Calu3 (cell line): ENCODE measurements at regions not wholly inside any gene's neighbourhood (a gene's known extent, or its start where the extent isn't known, plus 50 kb on each side); places are given as distances from the start of the nearest gene placed in this dataset.

Experiments used
- BruUV-seq: library from RNA; stranded (reverse); fragments of 400-500 nt; replicated peaks from 2 replicates; lab custom pipeline; 2021; lab: Mats Ljungman, UMichigan
- CTCF ChIA-PET: fragments of 300-600 bp; sonication (Branson Sonifier 250); formaldehyde crosslinking; loops from one replicate; lab custom pipeline; 2022; ENCODE audit warnings: antibody characterized with exemption; lab: Charles Lee
- DNase-seq: peaks from one replicate; pipeline ENCODE4 v3.0.0; 2022
- H3K27ac Mint-ChIP-seq: one replicate; pipeline ENCODE4 v1.8.0; 2022; ENCODE audit warnings: mixed read lengths; ENCODE audit not compliant: unreplicated experiment
- H3K27me3 Mint-ChIP-seq: one replicate; pipeline ENCODE4 v1.8.0; 2022; ENCODE audit warnings: mixed read lengths; ENCODE audit not compliant: unreplicated experiment
- H3K36me3 Mint-ChIP-seq: one replicate; pipeline ENCODE4 v1.8.0; 2022; ENCODE audit warnings: mild to moderate bottlenecking, moderate library complexity, mixed read lengths; ENCODE audit not compliant: insufficient read depth, unreplicated experiment
- H3K4me1 Mint-ChIP-seq: one replicate; pipeline ENCODE4 v1.8.0; 2022; ENCODE audit warnings: mild to moderate bottlenecking, low read depth, mixed read lengths; ENCODE audit not compliant: unreplicated experiment
- H3K4me3 Mint-ChIP-seq: one replicate; pipeline ENCODE4 v1.8.0; 2022; ENCODE audit warnings: mild to moderate bottlenecking, low read depth, moderate library complexity, mixed read lengths; ENCODE audit not compliant: unreplicated experiment
- H3K9me3 Mint-ChIP-seq: one replicate; pipeline ENCODE4 v1.8.0; 2022; ENCODE audit warnings: low read depth, mixed read lengths; ENCODE audit not compliant: unreplicated experiment
- CTCF ChIP-seq: fragments of 200-600 bp; IDR thresholded peaks from one replicate; pipeline ENCODE4 v1.8.0; 2022; ENCODE audit warnings: antibody characterized with exemption; ENCODE audit not compliant: unreplicated experiment
- intact Hi-C: fragments of 100-400 bp; cut with micrococcal nuclease; formaldehyde crosslinking; loops from one replicate; pipeline ENCODE4 v1.10.0; 2022; ENCODE audit not compliant: unreplicated experiment

DNA sequence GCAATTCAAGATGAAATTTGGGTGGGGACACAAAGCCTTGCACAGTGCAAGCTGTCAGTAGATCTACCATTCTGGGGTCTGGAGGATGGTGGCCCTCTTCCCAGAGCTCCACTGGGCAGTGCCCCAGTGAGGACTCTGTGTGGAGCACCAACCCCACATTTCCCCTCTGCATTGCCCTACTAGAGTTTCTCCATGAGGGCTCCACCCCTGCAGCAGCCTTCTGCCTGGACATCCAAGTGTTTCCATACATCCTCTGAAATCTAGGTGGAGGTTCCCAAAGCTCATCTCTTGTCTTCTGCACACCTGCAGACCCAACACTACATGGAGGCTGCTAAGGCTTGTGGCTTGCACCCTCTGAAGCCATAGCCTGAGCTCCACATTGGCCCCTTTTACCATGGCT lies 402.3 kb downstream of the RAB28 start:
- no peak for TF ChIP-seq CTCF
- H3K27me3 Mint-ChIP-seq: no peaks in the 10 kb centered on the region
- intact Hi-C loops: no loop called here
- CTCF ChIA-PET: no interaction called here
- peaks cover 7% of the 10 kb centered on the region for H3K9me3 Mint-ChIP-seq
- H3K4me1 Mint-ChIP-seq: no peaks in the 10 kb centered on the region
- no peak overlapping the region for H3K4me3 Mint-ChIP-seq
- H3K27ac Mint-ChIP-seq: no peak overlapping the region
- no TSS peak for BruUV-seq
- no peak for DNase-seq
- no peaks in the 10 kb centered on the region for H3K36me3 Mint-ChIP-seq

- no peaks in the 10 kb centered on the region for H3K4me1 Mint-ChIP-seq
- no peak overlapping the region for H3K27ac Mint-ChIP-seq
- no TSS peak for BruUV-seq
- peaks cover 15% of the 10 kb centered on the region for H3K9me3 Mint-ChIP-seq
- no peak for DNase-seq
- H3K27me3 Mint-ChIP-seq: no peaks in the 10 kb centered on the region
- intact Hi-C loops: no loop called here
- TF ChIP-seq CTCF: no peak
- H3K36me3 Mint-ChIP-seq: no peaks in the 10 kb centered on the region
- CTCF ChIA-PET: no interaction called here
- no peak overlapping the region for H3K4me3 Mint-ChIP-seq
Measured at GRCh38 chr4:13067077-13067476, 417.1 kb downstream of the RAB28 start.

GRCh38 chr4:13059019-13059418 lies 425.1 kb downstream of the RAB28 start:
- no peaks in the 10 kb centered on the region for H3K27me3 Mint-ChIP-seq
- H3K4me3 Mint-ChIP-seq: no peak overlapping the region
- no peak overlapping the region for H3K27ac Mint-ChIP-seq
- BruUV-seq: no TSS peak
- H3K4me1 Mint-ChIP-seq: no peaks in the 10 kb centered on the region
- no peaks in the 10 kb centered on the region for H3K36me3 Mint-ChIP-seq
- no peak for TF ChIP-seq CTCF
- no peak for DNase-seq
- peaks cover 10% of the 10 kb centered on the region for H3K9me3 Mint-ChIP-seq
- CTCF ChIA-PET: no interaction called here
- intact Hi-C loops: no loop called here

DNA sequence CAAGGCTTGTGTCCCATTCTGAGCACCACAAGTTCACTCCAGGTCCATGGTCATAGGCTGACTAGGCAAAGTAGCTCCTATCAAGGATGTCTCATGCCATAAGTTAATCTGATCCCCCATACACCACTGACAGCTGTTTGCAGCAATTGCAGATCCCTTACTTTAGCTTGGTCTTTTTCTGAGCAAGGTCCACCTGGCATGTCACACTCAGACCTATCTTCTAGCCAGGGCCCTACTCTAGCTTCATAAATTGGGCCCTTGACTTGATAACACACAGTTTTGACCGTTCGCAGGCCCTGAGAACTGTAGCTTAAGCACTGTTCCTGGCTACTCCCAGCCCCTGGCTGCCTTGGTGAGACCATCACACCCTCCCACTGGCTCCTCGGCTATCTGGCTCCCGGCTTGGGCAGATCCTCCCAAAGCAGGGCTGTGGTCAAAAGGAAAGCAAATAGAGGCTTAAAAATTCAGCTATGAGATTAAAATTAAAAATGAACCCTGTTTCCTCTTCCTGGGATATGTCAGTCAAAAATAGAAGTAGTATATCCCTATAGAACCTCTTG lies 427.4 kb downstream of the RAB28 start:
- H3K4me1 Mint-ChIP-seq: no peaks in the 10 kb centered on the region
- intact Hi-C loops: no loop called here
- no peak for DNase-seq
- no peaks in the 10 kb centered on the region for H3K36me3 Mint-ChIP-seq
- CTCF ChIA-PET: no interaction called here
- H3K4me3 Mint-ChIP-seq: no peak overlapping the region
- BruUV-seq: no TSS peak
- H3K9me3 Mint-ChIP-seq: peaks cover 12% of the 10 kb centered on the region
- TF ChIP-seq CTCF: no peak
- no peaks in the 10 kb centered on the region for H3K27me3 Mint-ChIP-seq
- no peak overlapping the region for H3K27ac Mint-ChIP-seq
